Gastroesophageal sphincter (tissue), 4 donors: ENCODE measurements at regions not wholly inside any gene's neighbourhood (a gene's known extent, or its start where the extent isn't known, plus 50 kb on each side); places are given as distances from the start of the nearest gene placed in this dataset.

Experiments
- ATAC-seq: fragments of 150-250 bp; one replicate; pipeline ENCODE4 v1.9.1; 2016; ENCODE audit warnings: mild to moderate bottlenecking, moderate library complexity
- H3K27ac ChIP-seq, 4 donors: fragments of 200-600 bp; sonication (generic) in 3 of 4; 1 replicate in 3 of 4; 2 replicates in 1 of 4; pipeline ENCODE4 v1.5.1; 2016 to 2019
- H3K27me3 ChIP-seq: fragments of 200-600 bp; sonication (generic); one replicate; pipeline ENCODE4 v1.5.1; 2019
- H3K36me3 ChIP-seq, 2 donors: fragments of 200-600 bp; sonication (generic); one replicate each; pipeline ENCODE4 v1.5.1; 2019; ENCODE audit warnings: control low read depth in 1 of 2
- H3K4me1 ChIP-seq, 3 donors: fragments of 200-600 bp; sonication (generic); 1 replicate in 2 of 3; 2 replicates in 1 of 3; pipeline ENCODE4 v1.5.1; 2016 to 2019; ENCODE audit warnings: control low read depth in 2 of 3
- H3K4me3 ChIP-seq, 2 donors: fragments of 200-600 bp; sonication (generic); one replicate each; pipeline ENCODE4 v1.5.1; 2019; ENCODE audit warnings: mild to moderate bottlenecking in 1 of 2, moderate library complexity in 1 of 2
- H3K9me3 ChIP-seq, 3 donors: fragments of 200-600 bp; sonication (generic); one replicate each; pipeline ENCODE4 v1.5.1; 2017 to 2019; ENCODE audit warnings: control low read depth in 2 of 3
- EP300 ChIP-seq: sonication (generic); formaldehyde crosslinking; IDR thresholded peaks from one replicate; pipeline ENCODE4 v1.6.1; 2017; ENCODE audit warnings: antibody characterized with exemption, mild to moderate bottlenecking
- POLR2A ChIP-seq, 2 donors: fragments of 450-650 bp; IDR thresholded peaks; one replicate each; pipeline ENCODE4 v1.6.1; 2017; ENCODE audit warnings: antibody characterized with exemption in 2 of 2, mild to moderate bottlenecking in 2 of 2, moderate library complexity in 1 of 2
- POLR2AphosphoS5 ChIP-seq: sonication (generic); formaldehyde crosslinking; IDR thresholded peaks from one replicate; pipeline ENCODE4 v1.6.1; 2017; ENCODE audit warnings: antibody characterized with exemption
- WGBS, 2 donors: methylation state at CpG; one replicate each; pipeline ENCODE4 v1.1.5; 2018; ENCODE audit warnings: low coverage in 1 of 2; 5-methylcytosine and 5-hydroxymethylcytosine counted together
- TF ChIP-seq, protein P1 (sequence below), 4 experiments: fragments of 200-600 bp in 2 of 4; fragments of 450-650 bp in 2 of 4; sonication (generic) in 1 of 4; IDR thresholded peaks; one replicate each; pipeline ENCODE4 v1.5.1; 2017 to 2019; ENCODE audit warnings: antibody characterized with exemption in 4 of 4, mild to moderate bottlenecking in 2 of 4, moderate library complexity in 2 of 4

DNA sequence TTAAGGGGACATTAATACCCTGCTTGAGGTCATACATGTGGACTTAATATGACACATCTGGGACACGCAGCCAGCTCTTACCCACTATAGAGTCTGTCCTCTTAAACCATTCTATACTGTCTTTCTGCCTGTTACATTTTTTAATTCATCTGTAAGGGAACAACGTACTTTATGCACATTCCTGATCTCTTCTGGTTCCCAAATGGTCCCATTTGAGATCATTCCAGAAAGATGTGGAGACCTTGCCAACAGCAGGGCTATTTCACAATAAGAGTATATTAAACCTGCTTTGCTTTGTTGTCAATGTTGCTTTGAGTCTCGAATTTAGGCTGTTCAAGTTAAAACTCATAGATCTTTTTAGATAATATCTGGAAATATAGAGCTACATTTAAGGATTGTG is 332.2 kb upstream of the RAG2 start:
- no peaks in the 10 kb centered on the region for H3K4me1 ChIP-seq
- 71 to 79% methylated on average over 3 of the region's 3 CpGs for WGBS, 2 donors
- H3K4me3 ChIP-seq, result no peak overlapping the region
- no peaks in the 10 kb centered on the region for H3K36me3 ChIP-seq
- no peak overlapping the region for H3K27ac ChIP-seq
- ATAC-seq, result no peak
- no peaks in the 10 kb centered on the region for H3K27me3 ChIP-seq
- TF ChIP-seq EP300 (no peak), POLR2AphosphoS5 (no peak), POLR2A (IDR thresholded peaks at IDR 0.05) (no peak)
- TF ChIP-seq, protein P1, sequence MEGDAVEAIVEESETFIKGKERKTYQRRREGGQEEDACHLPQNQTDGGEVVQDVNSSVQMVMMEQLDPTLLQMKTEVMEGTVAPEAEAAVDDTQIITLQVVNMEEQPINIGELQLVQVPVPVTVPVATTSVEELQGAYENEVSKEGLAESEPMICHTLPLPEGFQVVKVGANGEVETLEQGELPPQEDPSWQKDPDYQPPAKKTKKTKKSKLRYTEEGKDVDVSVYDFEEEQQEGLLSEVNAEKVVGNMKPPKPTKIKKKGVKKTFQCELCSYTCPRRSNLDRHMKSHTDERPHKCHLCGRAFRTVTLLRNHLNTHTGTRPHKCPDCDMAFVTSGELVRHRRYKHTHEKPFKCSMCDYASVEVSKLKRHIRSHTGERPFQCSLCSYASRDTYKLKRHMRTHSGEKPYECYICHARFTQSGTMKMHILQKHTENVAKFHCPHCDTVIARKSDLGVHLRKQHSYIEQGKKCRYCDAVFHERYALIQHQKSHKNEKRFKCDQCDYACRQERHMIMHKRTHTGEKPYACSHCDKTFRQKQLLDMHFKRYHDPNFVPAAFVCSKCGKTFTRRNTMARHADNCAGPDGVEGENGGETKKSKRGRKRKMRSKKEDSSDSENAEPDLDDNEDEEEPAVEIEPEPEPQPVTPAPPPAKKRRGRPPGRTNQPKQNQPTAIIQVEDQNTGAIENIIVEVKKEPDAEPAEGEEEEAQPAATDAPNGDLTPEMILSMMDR (IDR thresholded peaks at IDR 0.05), result no peak
- no peaks in the 10 kb centered on the region for H3K9me3 ChIP-seq

- Histone ChIP-seq H3K27ac (no peak overlapping the region), H3K9me3 (no peaks in the 10 kb centered on the region), H3K36me3 (no peaks in the 10 kb centered on the region), H3K4me1 (no peaks in the 10 kb centered on the region), H3K27me3 (no peaks in the 10 kb centered on the region), H3K4me3 (no peak overlapping the region)
- no peak for ATAC-seq
- TF ChIP-seq, protein P1 (IDR thresholded peaks at IDR 0.05), result no peak
- TF ChIP-seq POLR2A (IDR thresholded peaks at IDR 0.05), result no peak
- TF ChIP-seq EP300, result no peak
- TF ChIP-seq POLR2AphosphoS5, result no peak
- WGBS, 2 donors, result 82 to 86% methylated on average over 1 of the region's 1 CpG
These were observed 331.4 kb upstream of the RAG2 start for GRCh38 chr11:36929401-36929800.

GRCh38 chr11:36928621-36929020 is 330.6 kb upstream of the RAG2 start:
- no peak for ATAC-seq
- Histone ChIP-seq H3K27ac (no peak overlapping the region), H3K4me3 (no peak overlapping the region), H3K36me3 (no peaks in the 10 kb centered on the region), H3K27me3 (no peaks in the 10 kb centered on the region), H3K4me1 (no peaks in the 10 kb centered on the region), H3K9me3 (no peaks in the 10 kb centered on the region)
- TF ChIP-seq EP300, result no peak
- WGBS, 2 donors, result 20 to 32% methylated on average over 1 of the region's 1 CpG

DNA sequence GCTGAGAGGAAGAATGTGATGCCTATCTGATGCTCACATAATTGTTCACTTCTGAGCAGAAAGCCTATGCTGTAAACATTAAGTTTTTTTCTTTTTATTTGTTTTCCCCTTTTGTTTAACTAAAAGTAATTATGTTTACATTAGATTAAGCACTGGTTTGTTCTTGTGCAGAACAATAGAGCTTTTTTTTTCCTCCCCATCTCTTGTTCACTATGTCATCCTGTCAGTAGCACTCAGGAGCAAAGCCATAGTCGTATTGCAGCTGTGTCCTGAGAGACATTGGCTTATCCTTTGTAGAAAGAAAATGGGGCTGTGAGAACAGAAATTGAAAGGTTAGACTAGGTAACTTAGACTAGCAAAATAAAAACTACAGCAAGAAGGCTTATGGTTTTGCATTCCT is 301.8 kb upstream of the RAG2 start:
- H3K4me1 ChIP-seq, result no peaks in the 10 kb centered on the region
- ATAC-seq, result no peak
- no peak overlapping the region for H3K4me3 ChIP-seq
- H3K36me3 ChIP-seq, result no peaks in the 10 kb centered on the region
- no peak for TF ChIP-seq POLR2AphosphoS5
- TF ChIP-seq POLR2A (IDR thresholded peaks at IDR 0.05), result no peak
- no peak for TF ChIP-seq EP300
- TF ChIP-seq, protein P1 (IDR thresholded peaks at IDR 0.05), result no peak
- H3K27me3 ChIP-seq, result no peaks in the 10 kb centered on the region
- H3K27ac ChIP-seq, result no peak overlapping the region
- WGBS, 2 donors, result 44% methylated on average over 1 of the region's 1 CpG; no CpG with 5 or more reads in 1 of the 2 donors
- H3K9me3 ChIP-seq, result no peaks in the 10 kb centered on the region

DNA sequence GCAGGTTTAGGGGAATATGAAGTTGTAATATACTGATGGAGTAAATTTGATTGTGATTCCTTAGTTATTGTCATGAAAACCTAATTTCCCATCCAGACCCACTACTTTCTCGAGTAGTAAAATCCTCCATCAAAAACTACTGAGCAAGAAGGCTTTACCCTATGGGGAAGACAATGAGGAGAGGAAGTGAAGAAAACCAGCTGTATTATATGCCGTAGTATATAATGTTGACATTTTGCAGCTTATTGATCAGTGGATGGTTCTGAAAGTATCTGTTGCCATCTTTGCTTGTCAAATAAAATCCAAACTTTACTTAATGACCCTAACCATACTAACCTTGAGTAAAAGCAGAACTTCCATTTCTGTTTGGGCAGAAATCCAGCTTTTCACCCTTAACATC is 292.8 kb upstream of the RAG2 start:
- H3K27ac ChIP-seq, result no peak overlapping the region
- no peak for TF ChIP-seq EP300
- TF ChIP-seq POLR2AphosphoS5, result no peak
- TF ChIP-seq POLR2A (IDR thresholded peaks at IDR 0.05), result no peak
- TF ChIP-seq, protein P1 (IDR thresholded peaks at IDR 0.05), result no peak
- WGBS, 2 donors, result 36 to 51% methylated on average over 2 of the region's 2 CpGs
- no peaks in the 10 kb centered on the region for H3K9me3 ChIP-seq
- ATAC-seq, result no peak
- no peak overlapping the region for H3K4me3 ChIP-seq
- H3K27me3 ChIP-seq, result no peaks in the 10 kb centered on the region
- H3K4me1 ChIP-seq, result no peaks in the 10 kb centered on the region
- H3K36me3 ChIP-seq, result no peaks in the 10 kb centered on the region
